MM.1S (cell line): ENCODE measurements at regions not wholly inside any gene's neighbourhood (a gene's known extent, or its start where the extent isn't known, plus 50 kb on each side); places are given as distances from the start of the nearest gene placed in this dataset.

Experiments used
- EZH2phosphoT487 ChIP-seq: fragments of 300-600 bp; sonication (generic); IDR thresholded peaks from 2 replicates; pipeline ENCODE4 v1.6.1; 2018; ENCODE audit warnings: antibody characterized with exemption, low read length
- TF ChIP-seq, protein P1 (sequence below): fragments of 300-600 bp; sonication (generic); IDR thresholded peaks from 2 replicates; pipeline ENCODE4 v1.5.1; 2016; ENCODE audit warnings: antibody characterized with exemption, low read length, mixed read lengths

DNA sequence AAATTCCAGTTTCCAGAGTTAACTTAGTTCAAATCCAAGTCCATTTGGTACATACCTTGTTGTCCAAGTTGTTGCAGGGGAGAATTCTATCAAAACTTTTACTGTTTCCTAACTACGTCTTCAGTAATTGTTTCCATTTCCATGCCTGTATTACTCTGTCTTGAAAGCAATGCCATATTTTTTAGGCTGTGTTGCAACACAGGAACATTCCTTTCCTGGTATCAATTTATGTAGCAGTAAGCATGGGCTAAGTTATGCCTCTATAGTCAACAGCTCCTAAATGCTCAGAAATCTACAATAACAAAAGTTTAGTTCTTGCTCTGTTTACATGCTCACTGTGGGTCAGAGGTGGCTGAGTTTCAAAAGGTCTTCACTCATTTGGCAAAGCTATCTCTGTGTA is 1943.8 kb upstream of the PIK3C3 start:
- TF ChIP-seq, protein P1, sequence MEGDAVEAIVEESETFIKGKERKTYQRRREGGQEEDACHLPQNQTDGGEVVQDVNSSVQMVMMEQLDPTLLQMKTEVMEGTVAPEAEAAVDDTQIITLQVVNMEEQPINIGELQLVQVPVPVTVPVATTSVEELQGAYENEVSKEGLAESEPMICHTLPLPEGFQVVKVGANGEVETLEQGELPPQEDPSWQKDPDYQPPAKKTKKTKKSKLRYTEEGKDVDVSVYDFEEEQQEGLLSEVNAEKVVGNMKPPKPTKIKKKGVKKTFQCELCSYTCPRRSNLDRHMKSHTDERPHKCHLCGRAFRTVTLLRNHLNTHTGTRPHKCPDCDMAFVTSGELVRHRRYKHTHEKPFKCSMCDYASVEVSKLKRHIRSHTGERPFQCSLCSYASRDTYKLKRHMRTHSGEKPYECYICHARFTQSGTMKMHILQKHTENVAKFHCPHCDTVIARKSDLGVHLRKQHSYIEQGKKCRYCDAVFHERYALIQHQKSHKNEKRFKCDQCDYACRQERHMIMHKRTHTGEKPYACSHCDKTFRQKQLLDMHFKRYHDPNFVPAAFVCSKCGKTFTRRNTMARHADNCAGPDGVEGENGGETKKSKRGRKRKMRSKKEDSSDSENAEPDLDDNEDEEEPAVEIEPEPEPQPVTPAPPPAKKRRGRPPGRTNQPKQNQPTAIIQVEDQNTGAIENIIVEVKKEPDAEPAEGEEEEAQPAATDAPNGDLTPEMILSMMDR = no peak
- no peak for TF ChIP-seq EZH2phosphoT487
